NB4 (cell line): ENCODE measurements at regions not wholly inside any gene's neighbourhood (a gene's known extent, or its start where the extent isn't known, plus 50 kb on each side); places are given as distances from the start of the nearest gene placed in this dataset.

Experiments
- DNase-seq: peaks from one replicate; pipeline ENCODE4 v3.0.0; 2010; ENCODE audit warnings: low read depth
- H3K4me3 ChIP-seq: one replicate; pipeline ENCODE4 v1.5.1; 2011; ENCODE audit warnings: mild to moderate bottlenecking, low read depth, low read length, moderate library complexity
- MYC ChIP-seq: IDR thresholded peaks from 2 replicates; pipeline ENCODE4 v1.6.1; 2011; ENCODE audit warnings: low read depth, low read length
- POLR2A ChIP-seq: IDR thresholded peaks from 2 replicates; pipeline ENCODE4 v1.6.1; 2011; ENCODE audit warnings: mild to moderate bottlenecking; ENCODE audit not compliant: insufficient read length; ENCODE audit errors: extremely low read depth
- TF ChIP-seq, protein P1 (sequence below): IDR thresholded peaks from 2 replicates; pipeline ENCODE4 v1.6.1; 2011; ENCODE audit warnings: low read depth, low read length
- TF ChIP-seq, protein P2 (sequence below): IDR thresholded peaks from one replicate; pipeline ENCODE4 v1.5.1; 2012; ENCODE audit warnings: low read depth, low read length

DNA sequence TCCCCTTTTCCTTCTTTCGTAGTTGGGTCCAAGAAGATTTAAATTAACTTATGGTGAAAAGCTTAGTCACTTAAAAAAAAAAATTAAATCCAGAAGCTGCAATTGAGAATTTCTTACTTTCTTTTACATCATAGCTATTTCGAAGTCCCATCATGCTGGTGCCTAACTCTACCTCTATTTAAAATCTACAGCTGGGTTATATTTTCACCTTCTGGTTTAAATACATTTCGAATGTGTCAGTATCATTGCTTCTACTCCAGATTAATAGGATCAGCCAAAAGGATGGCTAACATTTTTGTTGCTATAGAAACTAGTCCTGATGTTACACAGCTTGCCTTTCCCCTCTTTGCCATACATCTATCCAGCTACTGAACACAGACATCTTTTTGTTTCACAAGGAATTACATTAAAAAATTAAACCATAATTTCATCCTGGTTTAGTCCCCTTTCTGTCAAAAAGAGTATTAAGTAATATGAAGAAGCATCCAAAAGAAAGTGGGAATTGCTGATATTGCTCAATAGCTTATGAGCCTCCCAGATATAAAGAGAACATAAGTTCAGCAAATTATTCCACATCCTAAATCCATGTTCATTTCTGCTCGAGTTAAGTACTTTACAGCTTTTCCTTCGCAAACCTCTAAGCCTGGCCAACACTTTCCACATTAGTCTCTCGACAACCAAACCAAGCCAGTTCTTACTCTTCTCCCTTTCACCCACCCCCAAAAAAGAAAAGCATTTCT lies 396.7 kb upstream of the DAB1 start:
- TF ChIP-seq, protein P1, sequence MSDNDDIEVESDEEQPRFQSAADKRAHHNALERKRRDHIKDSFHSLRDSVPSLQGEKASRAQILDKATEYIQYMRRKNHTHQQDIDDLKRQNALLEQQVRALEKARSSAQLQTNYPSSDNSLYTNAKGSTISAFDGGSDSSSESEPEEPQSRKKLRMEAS = no peak
- TF ChIP-seq POLR2A (no peak), MYC (no peak)
- TF ChIP-seq, protein P2, sequence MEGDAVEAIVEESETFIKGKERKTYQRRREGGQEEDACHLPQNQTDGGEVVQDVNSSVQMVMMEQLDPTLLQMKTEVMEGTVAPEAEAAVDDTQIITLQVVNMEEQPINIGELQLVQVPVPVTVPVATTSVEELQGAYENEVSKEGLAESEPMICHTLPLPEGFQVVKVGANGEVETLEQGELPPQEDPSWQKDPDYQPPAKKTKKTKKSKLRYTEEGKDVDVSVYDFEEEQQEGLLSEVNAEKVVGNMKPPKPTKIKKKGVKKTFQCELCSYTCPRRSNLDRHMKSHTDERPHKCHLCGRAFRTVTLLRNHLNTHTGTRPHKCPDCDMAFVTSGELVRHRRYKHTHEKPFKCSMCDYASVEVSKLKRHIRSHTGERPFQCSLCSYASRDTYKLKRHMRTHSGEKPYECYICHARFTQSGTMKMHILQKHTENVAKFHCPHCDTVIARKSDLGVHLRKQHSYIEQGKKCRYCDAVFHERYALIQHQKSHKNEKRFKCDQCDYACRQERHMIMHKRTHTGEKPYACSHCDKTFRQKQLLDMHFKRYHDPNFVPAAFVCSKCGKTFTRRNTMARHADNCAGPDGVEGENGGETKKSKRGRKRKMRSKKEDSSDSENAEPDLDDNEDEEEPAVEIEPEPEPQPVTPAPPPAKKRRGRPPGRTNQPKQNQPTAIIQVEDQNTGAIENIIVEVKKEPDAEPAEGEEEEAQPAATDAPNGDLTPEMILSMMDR = no peak
- no peak for DNase-seq
- no peak overlapping the region for H3K4me3 ChIP-seq

DNA sequence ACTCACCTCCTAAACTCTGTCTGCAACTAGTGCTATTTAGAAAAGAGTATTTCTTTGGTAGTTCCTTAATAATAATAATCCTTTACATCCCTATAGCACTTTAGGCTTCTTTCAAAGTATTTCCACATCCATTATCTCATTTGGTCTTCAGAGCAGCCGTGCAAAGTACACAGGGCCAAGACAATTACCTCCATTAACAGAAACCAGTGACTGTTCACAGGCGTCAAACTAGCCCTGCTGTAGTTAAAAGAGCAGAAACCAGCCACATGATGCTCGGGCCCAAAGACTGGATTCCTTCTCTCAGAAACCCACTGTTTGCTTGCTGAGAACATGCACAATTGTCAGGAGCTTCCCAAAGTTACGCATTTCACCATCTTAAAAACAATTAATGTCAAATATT lies 396.0 kb upstream of the DAB1 start:
- no peak overlapping the region for H3K4me3 ChIP-seq
- DNase-seq = no peak
- no peak for TF ChIP-seq POLR2A
- TF ChIP-seq, protein P1 = no peak
- TF ChIP-seq MYC = no peak
- TF ChIP-seq, protein P2 = no peak

DNA sequence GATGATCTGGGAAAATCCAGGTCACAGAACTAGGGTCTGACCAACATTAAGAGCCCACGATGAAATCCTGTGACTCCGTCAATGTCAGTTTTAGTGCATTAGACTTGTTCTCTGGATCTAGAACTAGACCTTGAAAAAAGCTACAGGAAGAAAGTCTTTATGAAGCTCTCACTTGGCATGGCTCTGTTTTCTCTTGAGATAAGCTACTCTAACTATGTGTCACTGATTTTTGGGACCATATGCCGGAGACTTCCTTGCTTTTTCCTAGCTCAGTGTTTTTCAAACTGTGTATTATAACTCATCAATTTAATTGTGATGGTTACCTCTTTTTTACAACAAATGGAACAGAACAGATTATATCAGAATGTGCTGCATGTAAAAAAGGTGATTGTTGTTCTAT lies 379.7 kb upstream of the DAB1 start:
- TF ChIP-seq, protein P1 = no peak
- TF ChIP-seq, protein P2 = no peak
- TF ChIP-seq POLR2A (no peak), MYC (no peak)
- H3K4me3 ChIP-seq = no peak overlapping the region
- DNase-seq = no peak

DNA sequence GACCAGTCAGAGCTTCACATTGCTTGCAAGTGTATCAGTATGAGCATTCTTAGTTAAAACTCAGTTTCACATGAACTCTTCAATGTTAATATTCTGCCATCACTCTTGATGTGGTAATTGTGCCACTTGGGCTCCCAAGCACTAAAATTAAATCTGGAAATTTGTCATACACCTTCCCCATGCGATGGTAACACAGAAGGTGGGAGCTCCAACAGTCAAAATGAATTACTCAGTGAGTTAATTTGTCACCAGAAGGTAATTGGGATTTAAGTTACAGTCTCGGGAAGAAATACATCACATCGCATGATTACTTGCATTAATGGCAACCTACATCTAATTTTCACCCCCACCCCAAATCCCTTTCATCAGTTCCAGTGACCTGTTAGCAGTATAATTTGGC lies 376.5 kb upstream of the DAB1 start:
- TF ChIP-seq POLR2A = no peak
- no peak for TF ChIP-seq MYC
- TF ChIP-seq, protein P2 = no peak
- TF ChIP-seq, protein P1 = no peak
- no peak for DNase-seq
- no peak overlapping the region for H3K4me3 ChIP-seq

DNA sequence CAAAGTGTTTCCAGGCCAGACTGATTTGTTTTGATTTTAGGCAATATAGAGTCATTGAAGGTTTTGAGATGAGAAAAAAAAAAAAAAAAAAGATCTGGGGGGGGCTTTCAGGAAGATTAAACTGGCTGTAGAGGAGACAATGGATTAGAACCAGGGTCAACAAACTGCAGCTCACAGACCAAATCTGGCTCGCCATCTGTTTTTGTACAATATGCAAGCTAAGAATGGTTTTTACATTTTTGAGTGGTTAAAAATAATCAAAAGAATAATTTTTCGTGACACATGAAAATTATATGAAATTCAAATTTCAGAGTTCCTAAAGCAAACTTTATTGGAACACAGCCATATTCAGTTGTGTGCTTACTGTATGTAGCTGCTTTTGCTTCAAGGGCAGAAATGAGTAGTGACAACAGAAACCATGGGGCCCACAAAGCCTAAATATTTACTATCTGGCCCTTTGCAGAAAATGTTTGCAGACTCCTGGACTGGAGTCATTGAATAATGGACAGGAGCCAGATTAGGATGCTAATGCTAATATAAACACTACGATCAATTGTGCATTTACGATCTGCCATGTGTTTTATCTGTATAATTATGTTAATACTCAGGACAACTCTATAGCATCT lies 375.7 kb upstream of the DAB1 start:
- no peak overlapping the region for H3K4me3 ChIP-seq
- TF ChIP-seq, protein P2 = no peak
- no peak for TF ChIP-seq MYC
- no peak for DNase-seq
